Loucy (cell line): ENCODE measurements at regions not wholly inside any gene's neighbourhood (a gene's known extent, or its start where the extent isn't known, plus 50 kb on each side); places are given as distances from the start of the nearest gene placed in this dataset.

Experiments
- EZH2phosphoT487 ChIP-seq: fragments of 200-600 bp; IDR thresholded peaks from 2 replicates; pipeline ENCODE4 v1.6.1; 2018; ENCODE audit warnings: antibody characterized with exemption, mild to moderate bottlenecking, moderate library complexity, borderline replicate concordance
- TF ChIP-seq, protein P1 (sequence below): fragments of 200-600 bp; sonication (generic); conservative IDR thresholded peaks from 2 replicates; pipeline ENCODE4 v1.5.1; 2014; ENCODE audit warnings: mild to moderate bottlenecking, antibody characterized with exemption, low read length

DNA sequence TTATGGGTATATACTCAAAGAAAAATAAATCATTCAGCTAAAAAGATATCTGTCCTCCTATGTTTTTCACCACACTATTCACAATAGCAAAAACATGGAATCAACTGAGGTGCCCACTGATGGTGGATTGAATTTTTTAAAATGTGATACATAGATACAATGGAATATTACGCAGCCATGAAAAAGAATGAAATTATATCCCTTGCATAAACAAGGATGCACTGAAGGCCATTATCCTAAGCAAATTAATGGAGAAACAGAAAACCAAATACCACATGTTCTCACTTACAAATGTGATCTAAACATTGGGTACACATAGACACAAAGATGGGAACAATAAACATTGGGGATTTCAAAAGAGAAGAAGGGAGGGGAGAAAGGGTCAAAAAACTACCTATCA is 964.2 kb upstream of the IGFBP7 start:
- TF ChIP-seq, protein P1, sequence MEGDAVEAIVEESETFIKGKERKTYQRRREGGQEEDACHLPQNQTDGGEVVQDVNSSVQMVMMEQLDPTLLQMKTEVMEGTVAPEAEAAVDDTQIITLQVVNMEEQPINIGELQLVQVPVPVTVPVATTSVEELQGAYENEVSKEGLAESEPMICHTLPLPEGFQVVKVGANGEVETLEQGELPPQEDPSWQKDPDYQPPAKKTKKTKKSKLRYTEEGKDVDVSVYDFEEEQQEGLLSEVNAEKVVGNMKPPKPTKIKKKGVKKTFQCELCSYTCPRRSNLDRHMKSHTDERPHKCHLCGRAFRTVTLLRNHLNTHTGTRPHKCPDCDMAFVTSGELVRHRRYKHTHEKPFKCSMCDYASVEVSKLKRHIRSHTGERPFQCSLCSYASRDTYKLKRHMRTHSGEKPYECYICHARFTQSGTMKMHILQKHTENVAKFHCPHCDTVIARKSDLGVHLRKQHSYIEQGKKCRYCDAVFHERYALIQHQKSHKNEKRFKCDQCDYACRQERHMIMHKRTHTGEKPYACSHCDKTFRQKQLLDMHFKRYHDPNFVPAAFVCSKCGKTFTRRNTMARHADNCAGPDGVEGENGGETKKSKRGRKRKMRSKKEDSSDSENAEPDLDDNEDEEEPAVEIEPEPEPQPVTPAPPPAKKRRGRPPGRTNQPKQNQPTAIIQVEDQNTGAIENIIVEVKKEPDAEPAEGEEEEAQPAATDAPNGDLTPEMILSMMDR = no peak
- TF ChIP-seq EZH2phosphoT487 = no peak
